AML-193 (cell line): ENCODE measurements at regions not wholly inside any gene's neighbourhood (a gene's known extent, or its start where the extent isn't known, plus 50 kb on each side); places are given as distances from the start of the nearest gene placed in this dataset.

Source experiments
- DNase-seq, 2 experiments: peaks; one replicate each; lab custom pipeline; 2025; lab: John Stamatoyannopoulos, UW

GRCh38 chr2:198498516-198498915 lies 694.1 kb downstream of the PLCL1 start:
- DNase-seq: no peak

GRCh38 chr2:198498048-198498447 lies 693.7 kb downstream of the PLCL1 start:
- no peak for DNase-seq

- no peak for DNase-seq
Observed at GRCh38 chr2:198494931-198495330, 690.5 kb downstream of the PLCL1 start.

- no peak for DNase-seq
Observed at GRCh38 chr2:198490748-198491147, 686.4 kb downstream of the PLCL1 start.

- no peak for DNase-seq
Observed at GRCh38 chr2:198488964-198489363, 684.6 kb downstream of the PLCL1 start.

GRCh38 chr2:198483051-198483450 lies 678.7 kb downstream of the PLCL1 start:
- no peak for DNase-seq

GRCh38 chr2:198479065-198479464 lies 674.7 kb downstream of the PLCL1 start:
- DNase-seq: no peak

- DNase-seq: no peak
Observed at GRCh38 chr2:198478361-198478760, 674.0 kb downstream of the PLCL1 start.

GRCh38 chr2:198476007-198476406 lies 671.6 kb downstream of the PLCL1 start:
- DNase-seq: no peak

GRCh38 chr2:198471291-198471690 lies 666.9 kb downstream of the PLCL1 start:
- DNase-seq: no peak

- no peak for DNase-seq
Observed at GRCh38 chr2:198468136-198468535, 663.7 kb downstream of the PLCL1 start.

- no peak for DNase-seq
Observed at GRCh38 chr2:198465970-198466369, 661.6 kb downstream of the PLCL1 start.

GRCh38 chr2:198456418-198456817 lies 652.0 kb downstream of the PLCL1 start:
- no peak for DNase-seq

- no peak for DNase-seq
Observed at GRCh38 chr2:198453866-198454265, 649.5 kb downstream of the PLCL1 start.

- no peak for DNase-seq
Observed at GRCh38 chr2:198452327-198452726, 647.9 kb downstream of the PLCL1 start.

- no peak for DNase-seq
Observed at GRCh38 chr2:198448789-198449188, 644.4 kb downstream of the PLCL1 start.

GRCh38 chr2:198444800-198445287 lies 640.5 kb downstream of the PLCL1 start:
- no peak for DNase-seq

- DNase-seq: no peak
Observed at GRCh38 chr2:198441901-198442300, 637.5 kb downstream of the PLCL1 start.

- DNase-seq: no peak
Observed at GRCh38 chr2:198441246-198441645, 636.9 kb downstream of the PLCL1 start.

- DNase-seq: no peak
Observed at GRCh38 chr2:198440833-198441232, 636.4 kb downstream of the PLCL1 start.

- no peak for DNase-seq
Observed at GRCh38 chr2:198438331-198438730, 633.9 kb downstream of the PLCL1 start.

GRCh38 chr2:198424112-198424511 lies 619.7 kb downstream of the PLCL1 start:
- no peak for DNase-seq

GRCh38 chr2:198417836-198418235 lies 613.4 kb downstream of the PLCL1 start:
- DNase-seq: no peak

GRCh38 chr2:198414976-198415375 lies 610.6 kb downstream of the PLCL1 start:
- DNase-seq: no peak

- no peak for DNase-seq
Observed at GRCh38 chr2:198411936-198412335, 607.5 kb downstream of the PLCL1 start.
